Glutamatergic neuron (in vitro differentiated cells): ENCODE measurements at regions not wholly inside any gene's neighbourhood (a gene's known extent, or its start where the extent isn't known, plus 50 kb on each side); places are given as distances from the start of the nearest gene placed in this dataset.

Experiments used
- DNase-seq: peaks from one replicate; pipeline ENCODE4 v3.0.0; 2022
- H3K27ac Mint-ChIP-seq: one replicate; pipeline ENCODE4 v1.8.0; 2020; ENCODE audit warnings: mild to moderate bottlenecking, mixed read lengths, inconsistent platforms; ENCODE audit not compliant: unreplicated experiment
- H3K27me3 Mint-ChIP-seq: one replicate; pipeline ENCODE4 v1.8.0; 2020; ENCODE audit warnings: mild to moderate bottlenecking, moderate library complexity, mixed read lengths, inconsistent platforms; ENCODE audit not compliant: unreplicated experiment
- H3K36me3 Mint-ChIP-seq: one replicate; pipeline ENCODE4 v1.8.0; 2020; ENCODE audit warnings: mild to moderate bottlenecking, mixed read lengths, inconsistent platforms; ENCODE audit not compliant: unreplicated experiment
- H3K4me1 Mint-ChIP-seq: one replicate; pipeline ENCODE4 v1.8.0; 2020; ENCODE audit warnings: mild to moderate bottlenecking, low read depth, mixed read lengths, inconsistent platforms; ENCODE audit not compliant: unreplicated experiment
- H3K4me3 Mint-ChIP-seq: one replicate; pipeline ENCODE4 v1.8.0; 2020; ENCODE audit warnings: mild to moderate bottlenecking, mixed read lengths, inconsistent platforms; ENCODE audit not compliant: unreplicated experiment
- H3K9me3 Mint-ChIP-seq: one replicate; pipeline ENCODE4 v1.8.0; 2020; ENCODE audit warnings: mild to moderate bottlenecking, moderate library complexity, mixed read lengths, inconsistent platforms; ENCODE audit not compliant: unreplicated experiment
- CTCF ChIP-seq: fragments of 200-600 bp; sonication (generic); IDR thresholded peaks from one replicate; pipeline ENCODE4 v1.5.0; 2021; ENCODE audit not compliant: partially characterized antibody, unreplicated experiment

- no peaks in the 10 kb centered on the region for H3K27me3 Mint-ChIP-seq
- H3K4me1 Mint-ChIP-seq, result peaks cover 9% of the 10 kb centered on the region
- no peak for DNase-seq
- H3K9me3 Mint-ChIP-seq, result no peaks in the 10 kb centered on the region
- H3K4me3 Mint-ChIP-seq, result no peak overlapping the region
- H3K27ac Mint-ChIP-seq, result no peak overlapping the region
- H3K36me3 Mint-ChIP-seq, result no peaks in the 10 kb centered on the region
- TF ChIP-seq CTCF, result no peak
Measured at GRCh38 chr3:166191411-166191810, 354.2 kb upstream of the BCHE start.

GRCh38 chr3:166190360-166190759 is 353.1 kb upstream of the BCHE start:
- TF ChIP-seq CTCF, result no peak
- no peaks in the 10 kb centered on the region for H3K27me3 Mint-ChIP-seq
- H3K27ac Mint-ChIP-seq, result no peak overlapping the region
- H3K9me3 Mint-ChIP-seq, result no peaks in the 10 kb centered on the region
- H3K36me3 Mint-ChIP-seq, result no peaks in the 10 kb centered on the region
- peaks cover 10% of the 10 kb centered on the region for H3K4me1 Mint-ChIP-seq
- DNase-seq, result no peak
- H3K4me3 Mint-ChIP-seq, result no peak overlapping the region

- Mint-ChIP-seq H3K4me1 (peaks cover 17% of the 10 kb centered on the region), H3K4me3 (no peak overlapping the region), H3K36me3 (no peaks in the 10 kb centered on the region), H3K27me3 (no peaks in the 10 kb centered on the region), H3K9me3 (peaks cover 2% of the 10 kb centered on the region), H3K27ac (no peak overlapping the region)
- no peak for TF ChIP-seq CTCF
- no peak for DNase-seq
Measured at GRCh38 chr3:166187237-166187636, 350.0 kb upstream of the BCHE start.

GRCh38 chr3:166186003-166186402 is 348.8 kb upstream of the BCHE start:
- H3K27ac Mint-ChIP-seq, result no peak overlapping the region

GRCh38 chr3:166177130-166177529 is 339.9 kb upstream of the BCHE start:
- no peaks in the 10 kb centered on the region for H3K27me3 Mint-ChIP-seq
- DNase-seq, result no peak
- H3K4me1 Mint-ChIP-seq, result no peaks in the 10 kb centered on the region
- no peak for TF ChIP-seq CTCF
- no peaks in the 10 kb centered on the region for H3K36me3 Mint-ChIP-seq
- no peak overlapping the region for H3K27ac Mint-ChIP-seq
- no peak overlapping the region for H3K4me3 Mint-ChIP-seq
- H3K9me3 Mint-ChIP-seq, result no peaks in the 10 kb centered on the region

More at GRCh38 chr3:166186003-166186402, 348.8 kb upstream of the BCHE start:
- DNase-seq, result no peak
- H3K4me3 Mint-ChIP-seq, result no peak overlapping the region
- peaks cover 2% of the 10 kb centered on the region for H3K9me3 Mint-ChIP-seq
- H3K27me3 Mint-ChIP-seq, result no peaks in the 10 kb centered on the region
- no peaks in the 10 kb centered on the region for H3K36me3 Mint-ChIP-seq
- no peak for TF ChIP-seq CTCF
- H3K4me1 Mint-ChIP-seq, result peaks cover 17% of the 10 kb centered on the region
